Activated CD8-positive, alpha-beta T cell treated with anti-CD3 and anti-CD28 coated beads for 36 hours (primary cell): ENCODE measurements at regions not wholly inside any gene's neighbourhood (a gene's known extent, or its start where the extent isn't known, plus 50 kb on each side); places are given as distances from the start of the nearest gene placed in this dataset.

Experiments
- ATAC-seq: fragments of 200-7000 bp; cut with Tn5 transposase; one replicate; pipeline ENCODE4 v1.10.0; 2021; ENCODE audit warnings: mild to moderate bottlenecking, moderate library complexity
- CTCF ChIA-PET: fragments of 350-600 bp; sonication (Branson Sonifier 250); formaldehyde crosslinking; loops from one replicate; lab custom pipeline; 2021; ENCODE audit warnings: antibody characterized with exemption; lab: Charles Lee
- POLR2A ChIA-PET: fragments of 350-600 bp; sonication (Branson Sonifier 250); formaldehyde crosslinking; loops from one replicate; lab custom pipeline; 2021; ENCODE audit warnings: antibody characterized with exemption; lab: Charles Lee
- DNase-seq: peaks from one replicate; pipeline ENCODE4 v3.0.0-alpha.2; 2020
- H3K27ac Mint-ChIP-seq: one replicate; pipeline ENCODE4 v1.8.0; 2021; ENCODE audit warnings: mild to moderate bottlenecking, mixed read lengths
- H3K27me3 Mint-ChIP-seq: one replicate; pipeline ENCODE4 v1.8.0; 2021; ENCODE audit warnings: mixed read lengths
- H3K36me3 Mint-ChIP-seq: one replicate; pipeline ENCODE4 v1.8.0; 2021; ENCODE audit warnings: low read depth, mixed read lengths
- H3K4me1 Mint-ChIP-seq: one replicate; pipeline ENCODE4 v1.8.0; 2021; ENCODE audit warnings: low read depth, mixed read lengths
- H3K4me3 Mint-ChIP-seq: one replicate; pipeline ENCODE4 v1.8.0; 2021; ENCODE audit warnings: mild to moderate bottlenecking, moderate library complexity, mixed read lengths
- H3K9me3 Mint-ChIP-seq: one replicate; pipeline ENCODE4 v1.8.0; 2021; ENCODE audit warnings: mixed read lengths
- CTCF ChIP-seq: fragments of 200-600 bp; IDR thresholded peaks from one replicate; pipeline ENCODE4 v1.8.0; 2022; ENCODE audit warnings: antibody characterized with exemption, mild to moderate bottlenecking
- intact Hi-C: fragments of 100-400 bp; cut with micrococcal nuclease; formaldehyde crosslinking; loops from one replicate; pipeline ENCODE4 v1.10.0; 2022

GRCh38 chr13:80438521-80438920, 97.6 kb upstream of the SPRY2 start:
- Mint-ChIP-seq H3K27me3 (no peaks in the 10 kb centered on the region), H3K9me3 (no peaks in the 10 kb centered on the region), H3K4me3 (no peak overlapping the region), H3K27ac (no peak overlapping the region), H3K36me3 (no peaks in the 10 kb centered on the region), H3K4me1 (no peaks in the 10 kb centered on the region)
- ChIA-PET CTCF (no interaction called here), POLR2A (no interaction called here)
- ATAC-seq = no peak
- no peak for DNase-seq
- TF ChIP-seq CTCF = no peak
- intact Hi-C loops = no loop called here

- intact Hi-C loops = no loop called here
- Mint-ChIP-seq H3K27ac (no peak overlapping the region), H3K36me3 (no peaks in the 10 kb centered on the region), H3K4me1 (no peaks in the 10 kb centered on the region), H3K4me3 (no peak overlapping the region), H3K9me3 (no peaks in the 10 kb centered on the region), H3K27me3 (no peaks in the 10 kb centered on the region)
- ChIA-PET POLR2A (interaction anchor here (0.6 kb wide), 1 partner anchor 71 kb away, joined by 3 read pairs; no protein-coding TSS in a partner anchor), CTCF (no interaction called here)
- ATAC-seq = no peak
- no peak for TF ChIP-seq CTCF
- no peak for DNase-seq
Observed at GRCh38 chr13:80437231-80437630, 96.3 kb upstream of the SPRY2 start.

DNA sequence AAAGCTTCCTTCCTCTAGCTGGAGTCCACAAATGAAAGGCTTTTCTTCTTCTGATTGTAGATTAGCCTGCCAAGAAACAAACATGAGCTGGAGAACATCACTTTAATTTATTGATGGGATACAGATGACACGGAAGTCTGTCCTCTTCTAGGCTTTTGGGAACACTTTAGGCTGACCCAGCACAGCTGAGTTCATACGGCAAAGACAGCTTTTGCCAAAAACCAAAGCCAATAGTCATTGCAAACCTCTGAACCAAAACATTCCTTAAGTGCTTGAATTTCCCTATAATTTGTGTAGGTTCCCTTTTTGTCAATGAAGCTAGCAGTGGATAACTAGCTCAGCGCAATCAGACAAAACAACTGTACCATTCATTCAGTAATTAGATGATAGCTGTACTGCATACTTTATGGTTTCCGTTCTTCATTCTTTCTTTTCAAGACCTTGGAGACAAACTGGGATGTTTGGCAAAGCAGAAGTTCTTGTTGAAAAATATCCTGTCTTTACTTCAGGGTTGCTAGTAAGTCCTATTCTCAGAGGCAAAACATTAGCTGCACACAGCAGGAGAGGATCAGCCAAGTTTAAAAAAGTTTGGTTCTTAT, 95.7 kb upstream of the SPRY2 start:
- Mint-ChIP-seq H3K27ac (no peak overlapping the region), H3K36me3 (no peaks in the 10 kb centered on the region), H3K9me3 (no peaks in the 10 kb centered on the region), H3K4me1 (no peaks in the 10 kb centered on the region), H3K4me3 (no peak overlapping the region), H3K27me3 (no peaks in the 10 kb centered on the region)
- intact Hi-C loops = no loop called here
- POLR2A ChIA-PET = interaction anchor here (0.6 kb wide), 1 partner anchor 70 kb away, joined by 3 read pairs; no protein-coding TSS in a partner anchor
- DNase-seq (no peak), ATAC-seq (no peak)
- no peak for TF ChIP-seq CTCF
- CTCF ChIA-PET = no interaction called here

DNA sequence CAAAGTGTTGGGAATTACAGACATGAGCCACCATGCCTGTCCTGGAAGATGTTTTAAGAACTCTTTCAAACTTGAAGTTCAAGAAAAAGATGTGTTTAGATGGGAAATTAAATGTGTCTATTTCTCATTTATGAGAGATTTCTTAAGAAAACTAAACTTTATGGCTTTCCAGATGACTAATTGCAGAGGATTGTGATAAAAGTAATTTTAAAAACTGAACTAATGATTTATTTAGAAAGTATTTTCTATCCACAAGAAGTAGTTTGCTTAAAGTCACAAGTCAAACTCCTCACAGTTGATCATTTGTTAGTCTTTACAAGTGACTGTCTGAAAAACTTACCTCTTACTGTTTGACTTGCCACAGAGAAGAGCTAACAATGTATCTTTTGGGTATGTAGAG, 89.6 kb upstream of the SPRY2 start:
- no peak for ATAC-seq
- ChIA-PET POLR2A (no interaction called here), CTCF (no interaction called here)
- Mint-ChIP-seq H3K27me3 (no peaks in the 10 kb centered on the region), H3K4me1 (no peaks in the 10 kb centered on the region), H3K27ac (no peak overlapping the region), H3K4me3 (no peak overlapping the region), H3K36me3 (no peaks in the 10 kb centered on the region), H3K9me3 (no peaks in the 10 kb centered on the region)
- TF ChIP-seq CTCF = no peak
- intact Hi-C loops = no loop called here
- DNase-seq = no peak

DNA sequence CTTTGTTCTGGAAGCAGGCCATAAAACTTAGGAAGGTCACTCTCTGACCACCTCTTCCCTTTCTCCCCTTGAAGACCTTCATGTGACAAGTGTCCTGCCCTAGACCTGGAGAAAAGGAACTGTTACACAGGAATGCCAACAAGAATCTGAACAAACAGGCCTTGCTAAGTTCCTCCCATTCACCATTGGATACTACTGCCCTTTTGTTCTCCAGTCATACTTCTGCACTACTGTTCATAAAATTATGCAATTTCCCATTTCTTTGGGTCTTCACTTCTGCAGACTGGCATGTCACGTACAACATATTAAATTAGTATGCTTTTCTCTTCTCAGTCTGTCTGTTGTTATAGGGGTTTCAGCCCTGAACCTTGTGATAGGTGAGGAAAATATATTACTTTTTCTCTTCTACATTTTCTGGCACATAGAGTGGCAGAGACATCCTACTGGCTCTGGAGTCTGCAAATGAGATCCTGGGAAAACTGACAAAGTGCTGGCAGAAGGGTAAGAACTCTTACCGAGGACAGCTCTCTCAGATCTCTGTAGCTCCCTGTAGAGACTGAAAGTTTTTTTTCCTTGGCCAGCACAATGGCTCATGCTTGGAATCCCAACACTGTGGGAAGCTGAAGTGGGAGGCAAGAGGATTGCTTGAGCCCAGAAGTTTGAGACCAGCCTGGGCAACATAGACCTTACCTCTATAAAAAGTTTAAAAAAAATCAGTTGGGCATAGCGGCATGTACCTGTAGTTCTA, 87.6 kb upstream of the SPRY2 start:
- DNase-seq (no peak), ATAC-seq (no peak)
- ChIA-PET POLR2A (no interaction called here), CTCF (no interaction called here)
- Mint-ChIP-seq H3K9me3 (peaks cover 4% of the 10 kb centered on the region), H3K4me3 (no peak overlapping the region), H3K27ac (no peak overlapping the region), H3K4me1 (no peaks in the 10 kb centered on the region), H3K27me3 (peaks cover under 1% of the 10 kb centered on the region), H3K36me3 (no peaks in the 10 kb centered on the region)
- TF ChIP-seq CTCF = no peak
- intact Hi-C loops = no loop called here
